ENCODE measurements at regions not wholly inside any gene's neighbourhood (a gene's known extent, or its start where the extent isn't known, plus 50 kb on each side); places are given as distances from the start of the nearest gene placed in this dataset.

- Histone ChIP-seq H3K27ac (ENCODE audit: control insufficient read depth, insufficient read depth) (no peak overlapping the region), H3K9me3 (replicated peaks; ENCODE audit: control insufficient read depth, insufficient read depth, low read length) (no peaks in the 10 kb centered on the region), H2AFZ (ENCODE audit: control insufficient read depth, low read depth, low read length) (no peak overlapping the region), H4K20me1 (ENCODE audit: control insufficient read depth, insufficient read depth) (no peaks in the 10 kb centered on the region), H3K79me2 (ENCODE audit: control insufficient read depth, insufficient read depth, low read length) (no peaks in the 10 kb centered on the region), H3K4me3 (no peak overlapping the region), H3K36me3 (ENCODE audit: control insufficient read depth in 2 of 2, insufficient read depth in 2 of 2, low read length in 1 of 2) (no peaks in the 10 kb centered on the region), H3K9ac (ENCODE audit: control insufficient read depth, insufficient read depth, low read length) (no peak overlapping the region), H3K27me3 (replicated peaks in 1 of 2; ENCODE audit: control insufficient read depth in 2 of 2, insufficient read depth in 2 of 2, low read length in 1 of 2) (no peaks in the 10 kb centered on the region), H3K4me1 (ENCODE audit: control insufficient read depth, insufficient read depth, low read length) (no peaks in the 10 kb centered on the region), H3K4me2 (ENCODE audit: control insufficient read depth, insufficient read depth) (no peak overlapping the region)
- ChIA-PET RAD21 (ENCODE audit: unreplicated experiment) (no interaction called here), POLR2A (no interaction called here), SMC1A (ENCODE audit: uncharacterized antibody, unreplicated experiment) (no interaction called here), CTCF (interaction anchor here (1.0 kb wide), 1 partner anchor 11 kb away, joined by 3 read pairs; no protein-coding TSS in a partner anchor)
- TF ChIP-seq, protein P1, sequence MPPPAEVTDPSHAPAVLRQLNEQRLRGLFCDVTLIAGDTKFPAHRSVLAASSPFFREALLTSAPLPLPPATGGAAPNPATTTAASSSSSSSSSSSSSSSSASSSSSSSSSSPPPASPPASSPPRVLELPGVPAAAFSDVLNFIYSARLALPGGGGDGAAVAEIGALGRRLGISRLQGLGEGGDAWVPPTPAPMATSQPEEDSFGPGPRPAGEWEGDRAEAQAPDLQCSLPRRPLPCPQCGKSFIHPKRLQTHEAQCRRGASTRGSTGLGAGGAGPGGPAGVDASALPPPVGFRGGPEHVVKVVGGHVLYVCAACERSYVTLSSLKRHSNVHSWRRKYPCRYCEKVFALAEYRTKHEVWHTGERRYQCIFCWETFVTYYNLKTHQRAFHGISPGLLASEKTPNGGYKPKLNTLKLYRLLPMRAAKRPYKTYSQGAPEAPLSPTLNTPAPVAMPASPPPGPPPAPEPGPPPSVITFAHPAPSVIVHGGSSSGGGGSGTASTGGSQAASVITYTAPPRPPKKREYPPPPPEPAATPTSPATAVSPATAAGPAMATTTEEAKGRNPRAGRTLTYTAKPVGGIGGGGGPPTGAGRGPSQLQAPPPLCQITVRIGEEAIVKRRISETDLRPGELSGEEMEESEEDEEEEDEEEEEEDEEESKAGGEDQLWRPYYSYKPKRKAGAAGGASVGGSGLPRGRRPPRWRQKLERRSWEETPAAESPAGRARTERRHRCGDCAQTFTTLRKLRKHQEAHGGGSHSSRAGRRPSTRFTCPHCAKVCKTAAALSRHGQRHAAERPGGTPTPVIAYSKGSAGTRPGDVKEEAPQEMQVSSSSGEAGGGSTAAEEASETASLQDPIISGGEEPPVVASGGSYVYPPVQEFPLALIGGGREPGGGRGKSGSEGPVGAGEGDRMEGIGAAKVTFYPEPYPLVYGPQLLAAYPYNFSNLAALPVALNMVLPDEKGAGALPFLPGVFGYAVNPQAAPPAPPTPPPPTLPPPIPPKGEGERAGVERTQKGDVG (CRISPR knock-in tag; IDR thresholded peaks at IDR 0.05) = no peak
- TF ChIP-seq NFYA (IDR thresholded peaks at IDR 0.05; ENCODE audit: borderline replicate concordance, low read depth, low read length) = no peak
- no peak for TF ChIP-seq STAT1 (conservative IDR thresholded peaks at IDR 0.05)
- no peak for TF ChIP-seq MYC (IDR thresholded peaks at IDR 0.05; ENCODE audit: insufficient read depth, insufficient read length, insufficient replicate concordance, low read length, severe bottlenecking)
- TF ChIP-seq KLF5 (IDR thresholded peaks at IDR 0.05; ENCODE audit: partially characterized antibody) = no peak
- 9% methylated on average over 2 of the region's 2 CpGs for WGBS (ENCODE audit: insufficient coverage, insufficient replicate concordance, low lambda C conversion rate, missing lambda C conversion rate)
- in situ Hi-C loops (cut with MboI) (no loop called here), intact Hi-C loops (cut with micrococcal nuclease; ENCODE audit: unreplicated experiment) (no loop called here)
- FAIRE-seq (no peak), DNase-seq (ENCODE audit: low read depth, low spot score) (no peak), ATAC-seq (no peak)
- no TSS peak for BruUV-seq (replicated peaks)
These were observed 544.3 kb downstream of the KCNT2 start for GRCh38 chr1:196063952-196064351.
